Testis (tissue), 2 donors: ENCODE measurements at regions not wholly inside any gene's neighbourhood (a gene's known extent, or its start where the extent isn't known, plus 50 kb on each side); places are given as distances from the start of the nearest gene placed in this dataset.
A peak's percentile ranks its signal among the peaks of the same experiment; 100 is the strongest.

Experiments used
- DNase-seq: peaks from one replicate; pipeline ENCODE4 v3.0.0-alpha.2; 2019
- H3K27ac ChIP-seq, 2 donors: fragments of 200-600 bp; sonication (generic); one replicate each; pipeline ENCODE4 v1.5.1; 2019
- H3K27me3 ChIP-seq: fragments of 200-600 bp; sonication (generic); one replicate; pipeline ENCODE4 v1.5.1; 2019
- H3K36me3 ChIP-seq: fragments of 200-600 bp; sonication (generic); one replicate; pipeline ENCODE4 v1.5.1; 2017; ENCODE audit warnings: low read depth; ENCODE audit errors: missing control alignments
- H3K4me1 ChIP-seq: fragments of 200-600 bp; sonication (generic); one replicate; pipeline ENCODE4 v1.5.1; 2019
- H3K4me3 ChIP-seq, 2 donors: fragments of 200-600 bp; sonication (generic); one replicate each; pipeline ENCODE4 v1.5.1; 2017 to 2019
- H3K9me3 ChIP-seq: fragments of 200-600 bp; sonication (generic); one replicate; pipeline ENCODE4 v1.5.1; 2017
- POLR2A ChIP-seq: fragments of 450-650 bp; IDR thresholded peaks from one replicate; pipeline ENCODE4 v1.6.1; 2017; ENCODE audit warnings: antibody characterized with exemption, mild to moderate bottlenecking, moderate library complexity
- WGBS, 2 donors: methylation state at CpG; one replicate each; pipeline ENCODE4 v1.1.5; 2018; 5-methylcytosine and 5-hydroxymethylcytosine counted together
- intact Hi-C: fragments of 100-400 bp; cut with DNase I; formaldehyde crosslinking; loops from one replicate; pipeline ENCODE4 v1.15.1; 2023; ENCODE audit warnings: low total_unique reads
- TF ChIP-seq, protein P1 (sequence below), 3 experiments: fragments of 450-650 bp in 2 of 3; fragments of 200-600 bp in 1 of 3; sonication (generic) in 1 of 3; IDR thresholded peaks; one replicate each; pipeline ENCODE4 v1.5.1; 2016 to 2019; ENCODE audit warnings: antibody characterized with exemption in 3 of 3, mild to moderate bottlenecking in 2 of 3, moderate library complexity in 1 of 3

DNA sequence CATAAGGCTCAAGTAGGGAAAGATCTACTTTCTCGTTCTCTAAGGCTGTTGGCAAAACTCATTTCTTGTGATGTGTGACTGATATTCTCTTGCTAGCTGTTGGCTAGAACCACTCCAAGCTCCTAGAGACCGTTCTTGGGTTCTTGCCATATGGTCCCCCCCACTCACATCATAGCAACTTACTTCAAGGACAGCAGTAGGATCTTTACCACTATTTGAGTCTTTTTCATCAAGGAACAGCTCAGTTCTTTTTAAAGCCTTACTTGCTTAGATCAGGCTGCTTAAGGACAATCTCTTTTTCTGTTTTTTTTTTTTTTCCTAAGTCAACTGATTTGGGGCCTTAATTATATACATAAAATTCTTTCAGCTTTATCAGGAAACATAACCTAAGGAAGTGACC, 251.1 kb downstream of the GPR37 start:
- no peaks in the 10 kb centered on the region for H3K9me3 ChIP-seq
- H3K4me3 ChIP-seq: no peak overlapping the region
- no peaks in the 10 kb centered on the region for H3K4me1 ChIP-seq
- peak overlapping the region in 1 of 2 donors; percentile 50 for H3K27ac ChIP-seq
- H3K27me3 ChIP-seq: no peaks in the 10 kb centered on the region
- TF ChIP-seq POLR2A: no peak
- TF ChIP-seq, protein P1, sequence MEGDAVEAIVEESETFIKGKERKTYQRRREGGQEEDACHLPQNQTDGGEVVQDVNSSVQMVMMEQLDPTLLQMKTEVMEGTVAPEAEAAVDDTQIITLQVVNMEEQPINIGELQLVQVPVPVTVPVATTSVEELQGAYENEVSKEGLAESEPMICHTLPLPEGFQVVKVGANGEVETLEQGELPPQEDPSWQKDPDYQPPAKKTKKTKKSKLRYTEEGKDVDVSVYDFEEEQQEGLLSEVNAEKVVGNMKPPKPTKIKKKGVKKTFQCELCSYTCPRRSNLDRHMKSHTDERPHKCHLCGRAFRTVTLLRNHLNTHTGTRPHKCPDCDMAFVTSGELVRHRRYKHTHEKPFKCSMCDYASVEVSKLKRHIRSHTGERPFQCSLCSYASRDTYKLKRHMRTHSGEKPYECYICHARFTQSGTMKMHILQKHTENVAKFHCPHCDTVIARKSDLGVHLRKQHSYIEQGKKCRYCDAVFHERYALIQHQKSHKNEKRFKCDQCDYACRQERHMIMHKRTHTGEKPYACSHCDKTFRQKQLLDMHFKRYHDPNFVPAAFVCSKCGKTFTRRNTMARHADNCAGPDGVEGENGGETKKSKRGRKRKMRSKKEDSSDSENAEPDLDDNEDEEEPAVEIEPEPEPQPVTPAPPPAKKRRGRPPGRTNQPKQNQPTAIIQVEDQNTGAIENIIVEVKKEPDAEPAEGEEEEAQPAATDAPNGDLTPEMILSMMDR (IDR thresholded peaks at IDR 0.05): no peak
- peak; percentile 25 for DNase-seq
- H3K36me3 ChIP-seq: no peaks in the 10 kb centered on the region
- intact Hi-C loops: no loop called here
- WGBS, 2 donors: 53 to 62% methylated on average over 2 of the region's 2 CpGs

DNA sequence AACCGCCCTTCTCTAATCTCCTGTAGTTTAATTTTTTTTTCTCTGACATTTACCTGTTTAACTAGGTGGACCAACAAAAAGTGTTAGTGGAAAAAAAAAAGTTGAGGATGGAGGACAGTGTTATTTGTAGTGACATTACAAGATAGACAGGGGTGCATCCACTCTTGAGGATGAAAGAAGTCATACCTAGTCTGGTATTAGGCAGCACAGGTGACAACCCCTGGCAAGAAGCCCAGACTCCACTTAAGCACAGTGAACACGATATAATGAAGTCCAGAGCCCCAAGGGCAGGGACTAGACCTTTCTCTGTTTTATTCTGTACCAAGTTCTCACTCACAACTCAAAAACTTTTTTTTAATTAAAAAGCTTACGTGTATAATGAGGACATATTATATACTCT, 268.4 kb downstream of the GPR37 start:
- Histone ChIP-seq H3K9me3 (no peaks in the 10 kb centered on the region), H3K27ac (no peak overlapping the region), H3K27me3 (no peaks in the 10 kb centered on the region), H3K4me1 (no peaks in the 10 kb centered on the region), H3K36me3 (no peaks in the 10 kb centered on the region), H3K4me3 (no peak overlapping the region)
- 45 to 57% methylated on average over 3 of the region's 3 CpGs for WGBS, 2 donors
- TF ChIP-seq, protein P1 (IDR thresholded peaks at IDR 0.05): no peak
- no peak for DNase-seq
- intact Hi-C loops: no loop called here

DNA sequence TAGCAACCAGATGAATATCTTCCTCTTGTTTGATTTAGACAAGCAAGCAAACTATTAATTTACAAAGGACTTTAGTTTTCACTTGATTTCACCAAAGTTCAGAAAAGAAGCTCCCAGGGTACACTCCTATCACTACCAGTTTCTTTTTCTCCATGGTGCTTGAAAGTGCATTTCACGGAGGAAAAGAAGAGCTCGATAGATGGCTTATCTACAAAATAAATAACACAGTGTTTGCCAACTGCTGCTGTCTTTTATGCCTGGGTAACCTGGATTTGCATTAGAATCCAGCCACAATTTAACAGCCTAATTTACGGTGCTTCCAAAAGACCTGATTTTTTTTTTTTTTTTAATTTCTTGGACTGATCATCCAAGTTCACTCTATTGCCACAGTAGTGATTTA, 275.7 kb downstream of the GPR37 start:
- no peaks in the 10 kb centered on the region for H3K36me3 ChIP-seq
- H3K4me3 ChIP-seq: no peak overlapping the region
- intact Hi-C loops: no loop called here
- no peaks in the 10 kb centered on the region for H3K9me3 ChIP-seq
- WGBS, 2 donors: 40 to 65% methylated on average over 3 of the region's 3 CpGs
- no peak overlapping the region for H3K27ac ChIP-seq
- H3K4me1 ChIP-seq: no peaks in the 10 kb centered on the region
- H3K27me3 ChIP-seq: no peaks in the 10 kb centered on the region
- no peak for TF ChIP-seq POLR2A
- TF ChIP-seq, protein P1 (IDR thresholded peaks at IDR 0.05): no peak
- DNase-seq: no peak

DNA sequence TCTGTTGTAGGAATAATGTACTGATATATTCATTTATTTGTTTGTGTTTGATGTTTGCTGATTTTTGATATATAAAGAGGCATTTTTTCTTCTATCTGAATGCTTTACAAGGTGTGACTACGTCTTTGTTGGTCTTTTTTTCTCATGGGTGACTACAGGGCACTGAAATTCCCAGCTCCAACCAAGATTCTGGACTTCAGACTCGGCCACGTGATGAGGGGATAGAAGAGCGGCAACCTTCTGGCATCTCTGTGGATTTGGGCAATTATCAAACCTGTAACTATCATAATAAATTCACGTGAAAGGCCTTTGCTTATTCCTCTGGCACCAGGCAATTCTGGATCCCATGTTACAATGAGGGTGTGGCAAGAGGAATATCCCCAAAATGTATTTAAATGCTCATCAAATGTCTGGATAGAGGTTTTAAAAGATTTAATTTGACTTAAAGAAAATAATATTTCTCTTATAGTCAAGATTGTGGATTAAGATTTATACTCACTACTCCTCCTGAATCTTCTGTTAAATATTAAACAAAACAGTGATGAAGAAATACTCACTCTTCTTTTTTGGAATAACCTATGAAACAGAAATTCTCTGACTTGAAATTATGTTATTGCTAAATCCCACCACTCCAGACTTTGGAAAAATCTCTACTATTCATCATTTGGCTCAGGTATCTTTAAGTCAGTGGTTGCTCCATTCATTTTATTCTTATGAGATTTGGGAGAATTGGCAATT, 276.3 kb downstream of the GPR37 start:
- DNase-seq: no peak
- 85 to 90% methylated on average over 5 of the region's 5 CpGs for WGBS, 2 donors
- Histone ChIP-seq H3K27me3 (no peaks in the 10 kb centered on the region), H3K9me3 (no peaks in the 10 kb centered on the region), H3K4me3 (no peak overlapping the region), H3K4me1 (no peaks in the 10 kb centered on the region), H3K27ac (no peak overlapping the region), H3K36me3 (no peaks in the 10 kb centered on the region)
- no peak for TF ChIP-seq POLR2A
- TF ChIP-seq, protein P1 (IDR thresholded peaks at IDR 0.05): no peak
- intact Hi-C loops: no loop called here

DNA sequence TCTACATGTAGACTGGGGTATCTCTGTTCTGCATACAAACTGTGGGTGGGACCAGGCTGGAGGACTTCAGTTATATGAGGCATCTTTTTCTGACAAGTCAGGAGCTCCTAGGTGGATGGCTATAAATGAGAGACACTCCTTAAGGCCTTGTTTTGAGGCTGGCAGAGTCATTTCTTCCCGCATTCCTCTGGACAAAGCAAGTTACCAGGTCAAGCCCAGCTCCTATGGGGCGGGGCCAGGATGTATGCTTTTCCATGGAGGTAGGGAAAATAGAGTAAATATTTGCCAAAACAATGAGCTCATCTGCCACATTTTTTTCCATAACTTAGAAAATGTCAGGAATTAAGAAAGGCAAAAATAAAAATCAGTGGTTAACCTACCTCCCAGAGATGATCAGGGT, 283.4 kb downstream of the GPR37 start:
- no peaks in the 10 kb centered on the region for H3K36me3 ChIP-seq
- 78 to 84% methylated on average over 2 of the region's 2 CpGs for WGBS, 2 donors
- intact Hi-C loops: no loop called here
- no peaks in the 10 kb centered on the region for H3K9me3 ChIP-seq
- no peak overlapping the region for H3K4me3 ChIP-seq
- H3K4me1 ChIP-seq: no peaks in the 10 kb centered on the region
- TF ChIP-seq POLR2A: no peak
- TF ChIP-seq, protein P1 (IDR thresholded peaks at IDR 0.05): no peak
- no peak overlapping the region for H3K27ac ChIP-seq
- no peaks in the 10 kb centered on the region for H3K27me3 ChIP-seq
- DNase-seq: no peak
